ENCODE measurements at regions not wholly inside any gene's neighbourhood (a gene's known extent, or its start where the extent isn't known, plus 50 kb on each side); places are given as distances from the start of the nearest gene placed in this dataset.

- DNase-seq = no peak
Measured at GRCh38 chr6:104286641-104287040, 573.1 kb downstream of the HACE1 start.

GRCh38 chr6:104284872-104285271, 574.8 kb downstream of the HACE1 start:
- DNase-seq = no peak

GRCh38 chr6:104282581-104282980, 577.1 kb downstream of the HACE1 start:
- no peak for DNase-seq

GRCh38 chr6:104281370-104281769, 578.3 kb downstream of the HACE1 start:
- no peak for DNase-seq

GRCh38 chr6:104268389-104268788, 591.3 kb downstream of the HACE1 start:
- no peak for DNase-seq

- no peak for DNase-seq
Measured at GRCh38 chr6:104266922-104267321, 592.8 kb downstream of the HACE1 start.

- no peak for DNase-seq
Measured at GRCh38 chr6:104256646-104257045, 603.1 kb downstream of the HACE1 start.

- DNase-seq = no peak
Measured at GRCh38 chr6:104253236-104253635, 606.5 kb downstream of the HACE1 start.

GRCh38 chr6:104252276-104252675, 607.4 kb downstream of the HACE1 start:
- DNase-seq = no peak

GRCh38 chr6:104251651-104252050, 608.1 kb downstream of the HACE1 start:
- no peak for DNase-seq

GRCh38 chr6:104240865-104241264, 618.9 kb downstream of the HACE1 start:
- no peak for DNase-seq

GRCh38 chr6:104239971-104240370, 619.7 kb downstream of the HACE1 start:
- no peak for DNase-seq

- no peak for DNase-seq
Measured at GRCh38 chr6:104229057-104229456, 630.7 kb downstream of the HACE1 start.

GRCh38 chr6:104227508-104227907, 632.2 kb downstream of the HACE1 start:
- no peak for DNase-seq

GRCh38 chr6:104226790-104227446, 632.8 kb downstream of the HACE1 start:
- no peak for DNase-seq

GRCh38 chr6:104218116-104218515, 641.6 kb downstream of the HACE1 start:
- DNase-seq = no peak

GRCh38 chr6:104214901-104215300, 644.8 kb downstream of the HACE1 start:
- DNase-seq = no peak

GRCh38 chr6:104212977-104213668, 646.6 kb downstream of the HACE1 start:
- DNase-seq = no peak

- DNase-seq = no peak
Measured at GRCh38 chr6:104207635-104208034, 652.1 kb downstream of the HACE1 start.

GRCh38 chr6:104201557-104201956, 658.2 kb downstream of the HACE1 start:
- no peak for DNase-seq

- no peak for DNase-seq
Measured at GRCh38 chr6:104187616-104188015, 672.1 kb downstream of the HACE1 start.

- no peak for DNase-seq
Measured at GRCh38 chr6:104186831-104187230, 672.9 kb downstream of the HACE1 start.

GRCh38 chr6:104183816-104184435, 675.8 kb downstream of the HACE1 start:
- DNase-seq = no peak

GRCh38 chr6:104182811-104183210, 676.9 kb downstream of the HACE1 start:
- DNase-seq = no peak
